EH (cell line): ENCODE measurements at regions not wholly inside any gene's neighbourhood (a gene's known extent, or its start where the extent isn't known, plus 50 kb on each side); places are given as distances from the start of the nearest gene placed in this dataset.
A peak's percentile ranks its signal among the peaks of the same experiment; 100 is the strongest.

Experiments used
- DNase-seq: peaks from one replicate; pipeline ENCODE4 v3.0.0-alpha.2; 2015; ENCODE audit warnings: low read depth

- DNase-seq = no peak
These were observed 162.7 kb upstream of the LINGO1 start for GRCh38 chr15:77795446-77795845.

- DNase-seq = no peak
These were observed 159.2 kb upstream of the LINGO1 start for GRCh38 chr15:77791941-77792340.

- DNase-seq = no peak
These were observed 157.8 kb upstream of the LINGO1 start for GRCh38 chr15:77790481-77790880.

- no peak for DNase-seq
These were observed 154.2 kb upstream of the LINGO1 start for GRCh38 chr15:77786956-77787355.

- DNase-seq = no peak
These were observed 153.6 kb upstream of the LINGO1 start for GRCh38 chr15:77786181-77786890.

GRCh38 chr15:77784361-77785292 is 151.9 kb upstream of the LINGO1 start:
- peak; percentile 28 for DNase-seq

GRCh38 chr15:77783636-77784035 is 150.9 kb upstream of the LINGO1 start:
- DNase-seq = no peak

GRCh38 chr15:77782691-77783090 is 150.0 kb upstream of the LINGO1 start:
- no peak for DNase-seq

- DNase-seq = no peak
These were observed 149.2 kb upstream of the LINGO1 start for GRCh38 chr15:77781946-77782240.

GRCh38 chr15:77781151-77781945 is 148.6 kb upstream of the LINGO1 start:
- no peak for DNase-seq

GRCh38 chr15:77778802-77779201 is 146.1 kb upstream of the LINGO1 start:
- DNase-seq = no peak

GRCh38 chr15:77775837-77776236 is 143.1 kb upstream of the LINGO1 start:
- no peak for DNase-seq

GRCh38 chr15:77775373-77775772 is 142.7 kb upstream of the LINGO1 start:
- DNase-seq = no peak

GRCh38 chr15:77774350-77774749 is 141.6 kb upstream of the LINGO1 start:
- DNase-seq = no peak

- DNase-seq = no peak
These were observed 141.2 kb upstream of the LINGO1 start for GRCh38 chr15:77773903-77774302.

GRCh38 chr15:77772641-77773402 is 140.1 kb upstream of the LINGO1 start:
- DNase-seq = no peak

GRCh38 chr15:77771616-77772015 is 138.9 kb upstream of the LINGO1 start:
- DNase-seq = no peak

GRCh38 chr15:77769700-77770099 is 137.0 kb upstream of the LINGO1 start:
- DNase-seq = no peak

- DNase-seq = no peak
These were observed 135.9 kb upstream of the LINGO1 start for GRCh38 chr15:77768521-77769078.

- DNase-seq = no peak
These were observed 135.4 kb upstream of the LINGO1 start for GRCh38 chr15:77768107-77768506.

GRCh38 chr15:77764095-77764494 is 131.4 kb upstream of the LINGO1 start:
- no peak for DNase-seq
